ENCODE measurements at regions not wholly inside any gene's neighbourhood (a gene's known extent, or its start where the extent isn't known, plus 50 kb on each side); places are given as distances from the start of the nearest gene placed in this dataset.

DNA sequence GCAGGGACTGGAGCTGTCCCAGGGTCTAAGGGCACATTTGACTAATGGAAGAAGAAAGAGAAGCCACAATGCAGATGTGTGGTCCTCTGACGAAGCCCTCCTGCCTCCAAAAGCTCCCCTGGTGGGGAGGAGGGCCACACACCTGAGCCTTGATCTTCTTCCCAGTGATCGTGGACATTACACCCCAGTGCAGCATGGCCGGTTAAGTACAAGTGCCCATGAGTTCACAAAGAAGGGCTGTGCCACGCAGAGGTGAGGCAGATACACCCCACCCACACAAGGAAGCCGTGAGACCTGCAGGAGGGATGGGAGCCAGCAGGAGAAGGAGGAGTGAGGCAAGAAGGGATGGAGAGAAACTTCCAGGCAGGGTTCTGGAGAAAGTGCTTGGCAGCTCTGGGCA is 199.0 kb upstream of the MVB12B start:
- no peak for DNase-seq

GRCh38 chr9:126128494-126129142 is 198.0 kb upstream of the MVB12B start:
- peak; percentile 3 for DNase-seq

GRCh38 chr9:126131066-126132010 is 195.3 kb upstream of the MVB12B start:
- DNase-seq = no peak

GRCh38 chr9:126132746-126133145 is 193.9 kb upstream of the MVB12B start:
- DNase-seq = no peak

GRCh38 chr9:126144196-126144595 is 182.4 kb upstream of the MVB12B start:
- no peak for DNase-seq

GRCh38 chr9:126144603-126145456 is 181.8 kb upstream of the MVB12B start:
- DNase-seq = no peak

DNA sequence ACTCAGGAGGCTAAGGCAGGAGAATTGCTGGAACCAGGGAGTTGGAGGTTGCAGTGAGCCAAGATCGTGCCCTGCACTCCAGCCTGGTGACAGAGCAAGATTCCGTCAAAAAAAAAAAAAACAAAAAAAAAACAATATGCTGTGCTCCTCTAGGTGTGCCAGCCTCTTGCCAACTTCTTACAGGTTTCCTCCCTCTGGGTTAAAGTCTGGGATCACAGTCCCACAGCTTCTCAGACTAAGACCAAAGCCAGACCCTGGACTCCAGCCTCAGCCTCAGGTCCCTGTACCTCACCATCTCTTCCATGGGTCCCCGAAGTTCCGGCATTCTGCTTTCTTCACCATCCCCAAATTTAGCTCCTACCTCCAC is 180.8 kb upstream of the MVB12B start:
- DNase-seq = no peak

DNA sequence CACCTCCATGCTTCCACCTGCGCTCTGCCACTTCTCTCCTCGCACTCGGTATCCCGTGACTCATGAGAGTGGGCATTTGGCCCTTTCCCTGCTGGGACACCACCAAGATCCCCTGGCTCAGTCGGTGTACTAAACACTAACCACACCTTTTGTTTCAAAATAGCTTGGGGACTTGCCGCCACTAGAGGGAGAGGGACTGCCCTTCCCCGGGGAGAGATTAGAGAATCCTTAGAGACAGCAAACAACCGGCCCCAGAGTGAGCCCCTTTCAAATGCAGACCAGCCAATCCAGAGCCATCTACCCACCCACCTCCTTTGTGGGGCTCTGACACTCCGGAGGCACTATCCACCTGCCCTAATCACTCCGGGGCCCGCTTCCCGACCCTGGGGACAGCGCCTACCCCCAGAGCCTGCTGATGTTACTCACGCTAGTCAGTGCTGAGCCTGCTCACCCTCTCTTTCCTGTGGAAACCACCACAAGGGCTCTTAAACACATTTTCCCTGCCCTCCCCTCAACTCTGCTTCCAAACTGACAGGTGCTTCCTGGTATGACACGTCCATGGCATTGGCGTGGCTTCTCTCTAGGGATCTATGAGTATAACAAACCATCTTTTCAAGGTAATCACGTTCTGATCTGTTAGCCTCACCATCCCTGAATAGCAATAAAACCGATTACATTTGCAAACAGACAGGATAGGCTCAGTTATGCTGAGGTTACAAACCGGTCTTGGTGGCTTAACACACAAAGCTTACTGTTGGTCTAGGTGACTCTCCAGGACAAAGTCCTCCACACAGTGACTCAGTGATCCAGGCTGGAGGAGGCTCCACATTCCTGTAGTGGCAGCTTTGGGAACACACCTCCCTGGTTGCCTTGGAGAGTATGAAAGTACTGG is 180.1 kb upstream of the MVB12B start:
- peak; percentile 56 for DNase-seq

DNA sequence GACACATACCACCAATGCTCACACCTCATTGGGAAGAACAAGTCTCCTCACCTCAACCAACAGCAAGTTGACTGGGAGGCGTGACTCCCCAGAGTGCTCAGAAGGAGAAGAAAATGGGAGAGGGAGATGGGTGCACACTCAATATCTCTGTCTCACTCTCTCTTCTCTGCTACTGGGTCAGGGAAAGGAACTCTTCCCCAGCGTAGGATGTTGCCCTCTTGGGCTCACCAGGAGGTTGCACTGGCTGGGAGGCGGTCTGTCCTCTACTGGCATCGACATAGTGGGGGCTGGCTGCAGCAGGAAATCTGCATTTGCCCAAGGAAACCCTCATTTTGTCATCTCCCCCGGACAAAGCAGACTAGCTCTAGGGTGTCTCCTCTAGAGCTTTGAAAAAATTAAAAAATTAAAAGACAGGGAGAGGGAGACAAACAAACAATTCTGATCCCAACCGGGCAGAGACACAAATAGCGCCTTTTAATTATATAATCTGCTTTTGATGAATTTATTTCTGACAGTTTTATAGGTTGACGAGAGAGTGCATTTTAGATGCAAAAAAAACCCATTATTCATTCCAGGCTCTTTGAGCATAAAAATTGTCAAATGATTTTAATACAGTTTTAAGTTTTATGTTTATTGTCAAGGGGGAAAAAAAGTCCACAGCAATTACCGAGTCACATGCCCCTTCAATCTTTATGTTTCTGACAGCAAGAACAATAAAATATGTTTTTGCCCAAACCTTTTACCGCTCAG is 179.3 kb upstream of the MVB12B start:
- DNase-seq = peak; percentile 62

GRCh38 chr9:126147936-126148870 is 178.4 kb upstream of the MVB12B start:
- no peak for DNase-seq

DNA sequence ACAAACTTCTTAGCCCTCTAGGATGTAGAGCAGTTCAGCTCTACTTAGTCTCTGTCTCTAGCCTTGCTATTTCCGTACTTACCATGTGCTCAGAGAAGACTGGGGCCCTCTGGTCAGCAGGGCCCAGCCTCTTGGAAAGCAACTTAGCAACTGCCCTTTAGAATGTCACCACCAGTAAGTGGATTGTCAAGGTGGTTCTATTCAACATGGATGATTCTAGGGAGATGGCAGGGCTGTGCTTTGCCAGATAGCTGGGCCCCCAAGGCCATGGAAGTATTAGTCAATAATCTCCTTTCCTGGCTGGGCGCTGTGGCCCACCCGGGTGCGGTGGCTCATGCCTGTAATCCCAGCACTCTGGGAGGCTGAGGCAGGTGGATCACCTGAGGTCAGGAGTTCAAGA is 177.6 kb upstream of the MVB12B start:
- DNase-seq = no peak

- DNase-seq = no peak
Measured at GRCh38 chr9:126149661-126150060, 177.0 kb upstream of the MVB12B start.

DNA sequence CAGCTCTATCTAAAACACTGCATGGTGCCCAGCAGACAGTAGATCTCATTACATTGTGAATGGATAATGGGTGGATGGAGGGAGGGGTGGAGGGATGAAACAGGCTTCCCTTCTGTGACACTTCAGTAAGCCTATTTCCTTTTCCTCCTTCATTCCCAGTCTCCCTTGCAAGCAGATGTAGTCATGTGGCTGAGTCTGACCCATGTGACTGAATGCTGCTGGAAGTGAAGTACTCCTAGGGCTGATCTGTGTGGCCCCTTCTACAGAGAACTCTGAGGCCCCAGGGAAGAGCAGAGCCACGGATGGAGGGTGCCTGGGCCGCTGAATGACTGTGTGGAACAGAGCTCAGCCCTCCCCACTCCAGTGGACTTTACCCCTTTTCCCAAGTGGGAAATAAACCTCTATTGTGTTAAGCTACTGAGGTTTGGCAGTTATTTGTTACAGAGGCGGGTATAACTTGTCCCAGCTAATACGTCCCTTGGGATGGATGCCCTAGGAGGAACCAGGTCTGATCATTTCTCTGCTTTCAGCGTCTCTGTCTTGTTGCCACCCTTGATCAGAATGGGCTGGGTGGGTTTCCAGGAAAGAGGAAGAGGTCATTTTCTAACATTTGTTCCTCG is 176.1 kb upstream of the MVB12B start:
- no peak for DNase-seq

GRCh38 chr9:126151031-126151685 is 175.5 kb upstream of the MVB12B start:
- DNase-seq = peak; percentile 98

GRCh38 chr9:126151686-126152134 is 174.9 kb upstream of the MVB12B start:
- DNase-seq = peak; percentile 62

GRCh38 chr9:126152622-126153362 is 173.8 kb upstream of the MVB12B start:
- no peak for DNase-seq

GRCh38 chr9:126153382-126153781 is 173.2 kb upstream of the MVB12B start:
- no peak for DNase-seq

DNA sequence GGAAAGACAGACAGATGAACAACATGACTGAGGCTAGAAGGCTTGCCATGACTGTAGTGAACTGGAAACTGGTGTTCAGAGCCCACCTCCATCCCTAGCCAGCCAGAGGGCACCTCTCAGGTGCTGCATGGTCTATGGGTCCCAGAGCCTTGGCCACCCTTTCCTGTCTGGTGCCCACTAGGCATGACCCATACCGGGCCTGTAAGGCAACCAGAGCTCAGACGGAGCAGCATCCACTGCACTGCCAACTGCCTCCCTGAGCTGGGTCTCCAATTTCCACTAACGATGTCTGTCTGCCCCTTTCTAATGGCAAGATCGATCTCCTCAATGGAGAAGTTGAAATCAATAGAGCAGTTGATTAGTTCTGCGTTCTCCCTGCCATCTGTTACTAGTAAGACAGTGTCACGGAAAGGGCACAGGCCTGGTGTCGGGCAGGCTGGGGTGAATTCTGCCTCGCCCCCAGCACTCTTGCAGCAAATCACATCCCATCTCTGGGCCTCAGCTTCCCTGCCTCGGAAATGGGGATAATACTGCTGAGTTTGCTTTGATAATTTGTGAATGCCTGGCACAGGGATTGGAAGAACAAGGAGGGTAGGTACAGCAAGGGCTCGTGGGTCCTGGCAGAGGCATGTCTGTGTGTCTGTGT is 172.3 kb upstream of the MVB12B start:
- DNase-seq = no peak
